ENCODE measurements at regions not wholly inside any gene's neighbourhood (a gene's known extent, or its start where the extent isn't known, plus 50 kb on each side); places are given as distances from the start of the nearest gene placed in this dataset.
A peak's percentile ranks its signal among the peaks of the same experiment; 100 is the strongest.

- DNase-seq (ENCODE audit: low read depth in 2 of 2): no peak
These were observed 124.9 kb upstream of the NEBL start for GRCh38 chr10:21021843-21022594.

- no peak for DNase-seq (ENCODE audit: low read depth in 2 of 2)
These were observed 124.1 kb upstream of the NEBL start for GRCh38 chr10:21021231-21021630.

GRCh38 chr10:21020545-21020944, 123.4 kb upstream of the NEBL start:
- DNase-seq (ENCODE audit: low read depth in 2 of 2): peak; percentile 23 to 24

- no peak for DNase-seq (ENCODE audit: low read depth in 2 of 2)
These were observed 122.3 kb upstream of the NEBL start for GRCh38 chr10:21019436-21019835.

DNA sequence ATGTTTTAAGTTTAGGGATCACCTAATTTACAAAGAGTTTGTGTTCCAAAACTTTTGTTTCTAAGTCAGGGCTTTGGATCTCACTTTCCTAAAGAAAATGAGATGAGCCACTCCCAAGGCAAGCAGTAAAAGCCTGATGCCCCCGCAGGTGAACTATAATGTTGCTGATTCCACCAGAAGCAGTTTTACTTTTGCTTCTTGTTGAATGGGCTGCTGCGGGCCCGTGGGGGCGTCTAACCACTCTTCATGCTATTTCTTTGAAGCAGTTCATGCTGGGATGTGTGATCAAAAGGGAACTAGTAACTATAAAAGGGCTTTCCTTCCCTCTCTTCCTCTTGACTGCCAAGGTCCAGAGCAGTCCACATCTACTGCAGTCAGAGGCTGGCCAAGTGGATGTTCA, 118.7 kb upstream of the NEBL start:
- no peak for DNase-seq (ENCODE audit: low read depth in 2 of 2)

DNA sequence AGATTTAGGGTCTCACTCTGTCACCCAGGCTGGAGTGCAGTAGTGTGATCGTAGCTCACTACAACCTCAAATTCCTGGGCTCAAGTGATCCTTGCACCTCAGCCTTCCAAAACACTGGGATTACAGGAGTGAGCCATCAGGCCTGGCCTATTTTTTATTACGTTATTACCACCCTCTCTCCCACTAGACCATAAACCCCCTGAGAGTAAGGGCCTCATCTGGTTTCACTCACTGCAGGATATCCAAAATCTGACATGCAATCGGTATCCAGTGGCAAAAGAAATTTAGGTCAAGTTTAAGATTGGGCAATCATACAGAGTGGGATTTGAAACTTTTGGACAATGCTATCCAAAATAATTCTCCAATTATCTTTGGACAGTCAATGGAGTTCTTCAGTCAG, 117.0 kb upstream of the NEBL start:
- no peak for DNase-seq (ENCODE audit: low read depth in 2 of 2)

DNA sequence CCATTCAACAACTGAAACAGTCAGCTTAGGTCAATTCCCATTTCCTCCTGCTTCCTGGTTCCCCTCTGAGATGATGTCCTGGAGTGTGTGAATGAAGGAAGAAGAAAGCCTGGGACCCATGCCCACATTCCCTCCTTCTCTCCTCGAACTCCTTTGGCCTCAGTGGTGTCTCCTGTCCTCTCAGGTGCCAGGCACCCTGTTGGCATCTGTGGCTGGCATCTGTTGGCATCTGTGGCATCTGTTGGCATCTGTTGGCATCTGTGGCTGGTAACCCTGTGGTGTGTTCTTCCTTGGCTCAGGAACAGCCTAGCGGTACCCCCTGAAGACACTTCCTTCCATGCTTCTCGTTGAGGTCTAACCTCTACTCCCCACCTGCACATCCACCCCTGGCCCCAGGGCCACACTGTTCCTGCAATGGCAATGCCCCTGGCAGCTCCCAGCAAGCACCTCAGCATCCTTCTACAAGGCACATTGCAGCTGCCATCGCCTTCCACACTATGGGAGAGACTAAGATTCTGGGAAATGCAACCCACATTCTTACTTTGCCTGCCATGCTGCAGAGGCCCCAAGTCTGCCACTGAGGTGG, 114.4 kb upstream of the NEBL start:
- no peak for DNase-seq (ENCODE audit: low read depth in 2 of 2)

DNA sequence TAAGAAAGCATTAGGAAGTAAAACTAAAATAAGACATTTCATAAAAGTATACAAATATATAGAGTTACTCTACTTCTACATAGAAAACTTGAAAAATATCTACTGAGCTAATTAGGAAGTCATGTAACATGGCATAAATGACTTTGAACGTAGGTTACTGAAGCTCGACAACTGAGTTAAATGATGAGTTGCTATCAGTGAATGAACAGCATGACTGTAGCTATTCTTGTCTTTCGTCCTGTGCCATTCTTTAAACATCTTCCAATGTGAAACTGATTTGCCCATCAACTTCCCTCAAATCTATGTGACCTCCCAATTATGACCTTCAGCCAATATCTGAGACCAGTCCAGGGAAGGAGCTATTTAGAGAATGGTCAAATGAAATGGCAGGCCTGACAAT, 113.5 kb upstream of the NEBL start:
- DNase-seq (ENCODE audit: low read depth in 2 of 2): no peak

DNA sequence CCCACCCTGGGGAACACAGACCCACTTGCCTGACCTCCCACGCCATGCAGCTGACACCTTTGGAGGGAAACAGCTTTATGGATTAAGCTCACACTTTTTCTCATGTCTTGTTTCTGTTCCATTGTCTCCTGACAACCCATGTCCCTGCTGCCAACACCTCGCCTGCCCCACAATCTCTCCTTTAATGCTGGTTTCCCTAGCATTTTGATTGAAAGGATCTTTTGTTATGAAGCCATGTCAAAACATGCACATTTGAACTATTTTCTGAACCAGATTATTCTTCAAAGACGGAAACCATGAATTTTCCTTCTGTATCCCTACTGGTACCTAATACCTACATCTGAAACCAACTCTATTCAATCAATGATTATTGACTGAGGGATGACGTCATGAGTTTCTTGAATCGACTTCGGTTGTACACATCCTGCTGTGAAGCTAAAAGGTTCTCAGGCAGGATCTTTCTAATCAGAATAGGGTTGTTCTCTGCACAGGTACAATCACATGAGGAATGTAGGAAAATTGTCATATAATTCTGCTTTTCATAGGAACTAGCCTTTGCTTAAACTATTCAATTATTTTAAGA, 106.2 kb upstream of the NEBL start:
- DNase-seq (ENCODE audit: low read depth in 2 of 2): no peak

GRCh38 chr10:21002091-21002878, 105.2 kb upstream of the NEBL start:
- DNase-seq (ENCODE audit: low read depth in 2 of 2): no peak

GRCh38 chr10:20999699-21000098, 102.6 kb upstream of the NEBL start:
- DNase-seq (ENCODE audit: low read depth in 2 of 2): no peak

DNA sequence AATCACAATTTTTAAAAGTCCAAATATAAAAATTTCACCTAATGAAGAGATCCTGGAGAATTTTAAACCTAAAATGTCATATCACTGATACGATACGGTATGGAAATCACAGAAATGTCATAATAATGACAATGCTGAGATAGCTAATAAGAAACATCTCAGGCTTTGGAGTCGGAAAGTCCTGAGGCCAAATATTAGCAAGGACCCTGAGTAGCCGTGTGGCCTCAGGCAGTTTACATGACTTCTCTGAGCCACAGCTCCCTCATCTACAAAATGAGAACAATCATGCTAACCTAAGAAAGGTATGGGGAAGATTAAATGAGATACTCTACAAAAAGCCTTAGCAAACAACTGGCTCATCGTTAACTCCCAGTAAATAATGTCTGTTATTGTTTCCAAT, 100.9 kb upstream of the NEBL start:
- DNase-seq (ENCODE audit: low read depth in 2 of 2): no peak

GRCh38 chr10:20995123-20995987, 98.2 kb upstream of the NEBL start:
- no peak for DNase-seq (ENCODE audit: low read depth in 2 of 2)

- no peak for DNase-seq (ENCODE audit: low read depth in 2 of 2)
These were observed 96.9 kb upstream of the NEBL start for GRCh38 chr10:20993830-20994527.

DNA sequence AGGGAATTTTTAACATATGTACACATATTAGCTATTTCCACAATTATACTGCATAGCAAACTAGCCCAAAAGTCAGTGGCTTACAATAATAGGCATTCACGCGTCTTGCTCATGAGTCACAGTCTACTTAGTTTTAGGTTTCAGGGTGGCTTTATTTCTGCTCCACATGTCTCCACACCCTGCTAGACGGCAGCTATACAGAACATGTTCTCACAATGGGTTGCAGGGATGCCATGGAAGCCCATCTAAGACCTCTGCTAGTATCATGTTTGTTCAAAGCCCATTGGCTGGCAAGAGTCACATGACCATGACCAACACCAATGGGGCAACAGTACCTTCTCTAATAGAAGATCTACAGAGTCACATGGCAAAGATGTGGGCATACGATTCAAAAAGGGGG, 96.3 kb upstream of the NEBL start:
- DNase-seq (ENCODE audit: low read depth in 2 of 2): no peak

DNA sequence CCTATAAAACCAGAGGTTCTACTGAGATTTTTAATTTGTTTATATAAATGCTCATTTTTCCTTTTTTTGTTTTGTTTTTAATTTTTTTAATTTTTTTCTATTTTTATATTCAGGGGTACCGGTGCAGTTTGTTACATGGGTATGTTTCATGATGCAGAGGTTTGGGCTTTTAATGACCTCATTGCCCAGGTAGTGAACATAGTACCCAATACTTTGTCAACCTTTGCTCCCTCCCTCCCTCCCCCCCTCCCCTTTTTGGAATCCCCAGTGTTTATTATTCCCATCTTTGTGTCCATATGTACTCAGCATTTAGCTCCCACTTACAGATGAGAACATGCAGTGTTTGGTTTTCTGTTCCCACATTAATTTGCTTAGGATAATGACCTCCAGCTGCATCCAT, 94.4 kb upstream of the NEBL start:
- no peak for DNase-seq (ENCODE audit: low read depth in 2 of 2)

GRCh38 chr10:20990604-20991003, 93.5 kb upstream of the NEBL start:
- DNase-seq (ENCODE audit: low read depth in 2 of 2): no peak

DNA sequence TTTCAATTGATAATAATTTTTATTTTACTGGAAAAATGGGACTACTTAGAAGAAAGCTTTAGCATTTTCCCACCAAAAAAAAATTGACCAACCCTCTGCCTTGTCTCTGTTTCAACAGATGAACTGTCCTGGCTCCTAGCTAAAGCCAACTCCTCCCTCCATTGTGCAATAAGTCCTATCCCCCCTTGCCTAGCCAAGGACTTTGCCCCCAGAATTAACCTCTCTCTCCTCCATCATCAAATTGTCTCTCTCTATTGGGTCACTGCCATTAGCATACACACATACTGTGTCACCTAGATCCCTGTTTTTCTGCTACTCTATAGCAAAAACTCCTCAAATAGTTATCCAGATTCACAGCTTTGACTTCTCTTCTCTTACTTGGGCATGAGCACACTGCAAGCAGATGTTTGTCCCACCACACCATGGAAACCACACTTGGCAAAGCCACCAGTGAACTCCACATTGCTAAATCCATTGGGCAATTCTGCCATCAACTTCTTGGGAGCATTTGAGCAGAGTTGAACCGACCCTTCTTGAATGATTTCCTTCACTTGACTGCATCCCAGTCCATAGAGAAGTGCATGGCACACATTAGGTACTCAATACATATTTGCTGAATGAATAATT, 91.4 kb upstream of the NEBL start:
- DNase-seq (ENCODE audit: low read depth in 2 of 2): no peak

- DNase-seq (ENCODE audit: low read depth in 2 of 2): no peak
These were observed 88.9 kb upstream of the NEBL start for GRCh38 chr10:20986049-20986448.

- no peak for DNase-seq (ENCODE audit: low read depth in 2 of 2)
These were observed 87.6 kb upstream of the NEBL start for GRCh38 chr10:20984662-20985061.
